Colonic mucosa (tissue), 4 donors: ENCODE measurements at regions not wholly inside any gene's neighbourhood (a gene's known extent, or its start where the extent isn't known, plus 50 kb on each side); places are given as distances from the start of the nearest gene placed in this dataset.

Experiments used
- DNase-seq: peaks from one replicate; pipeline ENCODE4 v3.0.0-alpha.2; 2020
- H3K27ac ChIP-seq: fragments of 200-600 bp; one replicate; pipeline ENCODE4 v1.8.0; 2021
- H3K27me3 ChIP-seq: fragments of 200-600 bp; one replicate; pipeline ENCODE4 v1.8.0; 2021
- H3K36me3 ChIP-seq: fragments of 200-600 bp; one replicate; pipeline ENCODE4 v1.8.0; 2021
- H3K4me1 ChIP-seq: fragments of 200-600 bp; one replicate; pipeline ENCODE4 v1.8.0; 2021; ENCODE audit warnings: mild to moderate bottlenecking
- H3K4me3 ChIP-seq: fragments of 200-600 bp; one replicate; pipeline ENCODE4 v1.8.0; 2021
- H3K9ac ChIP-seq, 2 donors: one replicate each; pipeline ENCODE4 v1.7.0; 2013; ENCODE audit warnings: control low read depth in 2 of 2, low read depth in 2 of 2, low read length in 2 of 2
- H3K9me3 ChIP-seq: fragments of 200-600 bp; one replicate; pipeline ENCODE4 v1.8.0; 2021
- intact Hi-C: fragments of 100-400 bp; cut with DNase I; formaldehyde crosslinking; loops from one replicate; pipeline ENCODE4 v1.14.1; 2022
- TF ChIP-seq, protein P1 (sequence below): fragments of 200-600 bp; IDR thresholded peaks from one replicate; pipeline ENCODE4 v1.8.0; 2022; ENCODE audit warnings: antibody characterized with exemption, mild to moderate bottlenecking
- donor health status: healthy.
- donor health status: DM: no; HTN: no; CAD: no.
- donor health status: DM: no; HTN: no; CAD: no.

GRCh38 chr11:70654016-70654415 is 255.7 kb downstream of the CTTN start:
- TF ChIP-seq, protein P1, sequence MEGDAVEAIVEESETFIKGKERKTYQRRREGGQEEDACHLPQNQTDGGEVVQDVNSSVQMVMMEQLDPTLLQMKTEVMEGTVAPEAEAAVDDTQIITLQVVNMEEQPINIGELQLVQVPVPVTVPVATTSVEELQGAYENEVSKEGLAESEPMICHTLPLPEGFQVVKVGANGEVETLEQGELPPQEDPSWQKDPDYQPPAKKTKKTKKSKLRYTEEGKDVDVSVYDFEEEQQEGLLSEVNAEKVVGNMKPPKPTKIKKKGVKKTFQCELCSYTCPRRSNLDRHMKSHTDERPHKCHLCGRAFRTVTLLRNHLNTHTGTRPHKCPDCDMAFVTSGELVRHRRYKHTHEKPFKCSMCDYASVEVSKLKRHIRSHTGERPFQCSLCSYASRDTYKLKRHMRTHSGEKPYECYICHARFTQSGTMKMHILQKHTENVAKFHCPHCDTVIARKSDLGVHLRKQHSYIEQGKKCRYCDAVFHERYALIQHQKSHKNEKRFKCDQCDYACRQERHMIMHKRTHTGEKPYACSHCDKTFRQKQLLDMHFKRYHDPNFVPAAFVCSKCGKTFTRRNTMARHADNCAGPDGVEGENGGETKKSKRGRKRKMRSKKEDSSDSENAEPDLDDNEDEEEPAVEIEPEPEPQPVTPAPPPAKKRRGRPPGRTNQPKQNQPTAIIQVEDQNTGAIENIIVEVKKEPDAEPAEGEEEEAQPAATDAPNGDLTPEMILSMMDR = no peak
- H3K27ac ChIP-seq = no peak overlapping the region
- intact Hi-C loops = no loop called here
- no peak overlapping the region for H3K4me3 ChIP-seq
- no peaks in the 10 kb centered on the region for H3K9me3 ChIP-seq
- DNase-seq = no peak
- no peaks in the 10 kb centered on the region for H3K27me3 ChIP-seq
- H3K4me1 ChIP-seq = no peaks in the 10 kb centered on the region
- no peak overlapping the region for H3K9ac ChIP-seq
- H3K36me3 ChIP-seq = no peaks in the 10 kb centered on the region

DNA sequence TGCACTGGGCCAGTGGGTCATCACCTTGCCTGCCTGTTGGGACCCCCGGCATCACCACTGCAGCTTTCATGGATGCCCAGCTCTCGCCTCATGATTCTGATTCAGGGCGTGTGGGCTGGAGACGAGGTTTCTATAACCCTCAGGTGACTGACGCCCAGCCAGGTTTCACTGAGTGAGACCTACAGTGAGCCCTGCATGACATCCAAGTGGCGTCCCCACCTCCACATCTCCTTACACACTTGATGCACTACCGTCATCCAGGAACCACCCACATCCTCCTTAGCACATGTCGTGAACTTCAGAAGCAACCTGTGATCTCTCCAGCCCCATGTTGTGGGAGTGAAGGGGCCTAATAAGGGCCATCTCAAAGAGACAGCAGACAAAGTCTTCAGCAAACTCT is 257.5 kb downstream of the CTTN start:
- Histone ChIP-seq H3K9me3 (no peaks in the 10 kb centered on the region), H3K27me3 (no peaks in the 10 kb centered on the region), H3K9ac (no peak overlapping the region), H3K27ac (no peak overlapping the region), H3K36me3 (no peaks in the 10 kb centered on the region), H3K4me1 (no peaks in the 10 kb centered on the region), H3K4me3 (no peak overlapping the region)
- DNase-seq = no peak
- TF ChIP-seq, protein P1 = no peak
- intact Hi-C loops = no loop called here

DNA sequence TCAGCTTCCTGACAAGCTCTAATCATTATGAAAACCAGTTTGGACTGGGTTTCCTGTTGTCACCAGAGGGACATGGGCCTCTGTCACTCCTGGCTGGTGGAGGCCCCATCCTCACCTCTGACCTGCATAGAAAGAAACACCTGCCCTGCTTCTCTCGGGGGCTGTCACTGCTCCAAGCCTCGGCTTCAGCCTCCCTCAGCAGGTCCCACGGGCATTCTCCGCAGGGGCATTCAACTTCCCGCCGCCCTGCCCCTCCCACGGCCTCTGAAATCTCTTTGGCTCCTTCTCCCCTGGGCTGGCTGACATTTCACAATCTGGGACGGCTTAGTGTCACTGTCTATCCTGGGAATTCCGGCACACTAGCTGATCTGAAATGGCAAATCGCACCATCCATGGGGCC is 257.9 kb downstream of the CTTN start:
- no peak for DNase-seq
- TF ChIP-seq, protein P1 = no peak
- H3K27ac ChIP-seq = no peak overlapping the region
- no peaks in the 10 kb centered on the region for H3K27me3 ChIP-seq
- no peaks in the 10 kb centered on the region for H3K36me3 ChIP-seq
- no peaks in the 10 kb centered on the region for H3K9me3 ChIP-seq
- no peaks in the 10 kb centered on the region for H3K4me1 ChIP-seq
- intact Hi-C loops = no loop called here
- H3K9ac ChIP-seq = no peak overlapping the region
- H3K4me3 ChIP-seq = no peak overlapping the region

GRCh38 chr11:70660059-70660888 is 261.9 kb downstream of the CTTN start:
- Histone ChIP-seq H3K4me3 (no peak overlapping the region), H3K36me3 (no peaks in the 10 kb centered on the region), H3K9me3 (no peaks in the 10 kb centered on the region), H3K27me3 (no peaks in the 10 kb centered on the region), H3K4me1 (no peaks in the 10 kb centered on the region), H3K9ac (no peak overlapping the region), H3K27ac (no peak overlapping the region)
- no peak for DNase-seq
- intact Hi-C loops = no loop called here
- TF ChIP-seq, protein P1 = no peak

GRCh38 chr11:70660889-70661197 is 262.5 kb downstream of the CTTN start:
- Histone ChIP-seq H3K27me3 (no peaks in the 10 kb centered on the region), H3K36me3 (no peaks in the 10 kb centered on the region), H3K27ac (no peak overlapping the region), H3K9me3 (no peaks in the 10 kb centered on the region), H3K9ac (no peak overlapping the region), H3K4me3 (no peak overlapping the region), H3K4me1 (no peaks in the 10 kb centered on the region)
- no peak for DNase-seq
- intact Hi-C loops = no loop called here
- TF ChIP-seq, protein P1 = no peak
